A549 (cell line): ENCODE measurements at regions not wholly inside any gene's neighbourhood (a gene's known extent, or its start where the extent isn't known, plus 50 kb on each side); places are given as distances from the start of the nearest gene placed in this dataset.

Source experiments
- ATAC-seq, 2 experiments: fragments of 200-7000 bp in 1 of 2; fragments of >200 bp in 1 of 2; cut with Nextera tagmentation in 1 of 2; cut with Tn5 transposase in 1 of 2; 3 replicates each; pipeline versions ENCODE4 v1.8.0 to v1.9.1; 2018 to 2020; ENCODE audit warnings: mild to moderate bottlenecking in 1 of 2, moderate library complexity in 1 of 2
- CTCF ChIA-PET: fragments of 300-600 bp; sonication (Branson Sonifier 250); formaldehyde crosslinking; extraction: SDS; loops from one replicate; lab custom pipeline; 2021; ENCODE audit warnings: antibody characterized with exemption, inconsistent platforms; lab: Yijun Ruan, JAX
- POLR2A ChIA-PET: fragments of 350-600 bp; formaldehyde crosslinking; extraction: SDS; loops from one replicate; lab custom pipeline; 2021; ENCODE audit warnings: antibody characterized with exemption, inconsistent platforms; lab: Yijun Ruan, JAX
- DNase-seq, 2 experiments: peaks; one replicate each; pipeline versions ENCODE4 v3.0.0 to v3.0.0-alpha.2; 2011 to 2016; ENCODE audit warnings: low read depth in 1 of 2, low spot score in 1 of 2
- FAIRE-seq: peaks from 2 replicates; lab custom pipeline; 2011; peaks lifted over from hg19 to GRCh38; lab: Jason Lieb, UNC
- H3K27ac ChIP-seq, 2 experiments: fragments of >200 bp; sonication (Bioruptor Twin); formaldehyde crosslinking; 3 replicates each; pipeline ENCODE4 v1.5.1; 2016 to 2017
- H3K4me1 ChIP-seq: fragments of >200 bp; sonication (Bioruptor Twin); formaldehyde crosslinking; 3 replicates; pipeline ENCODE4 v1.6.1; 2016
- H3K4me2 ChIP-seq: fragments of >200 bp; sonication (Bioruptor Twin); formaldehyde crosslinking; 3 replicates; pipeline ENCODE4 v1.6.1; 2016
- H3K4me3 ChIP-seq: fragments of >200 bp; sonication (Bioruptor Twin); formaldehyde crosslinking; 3 replicates; pipeline ENCODE4 v1.5.1; 2016
- H3K9me3 ChIP-seq: fragments of >200 bp; sonication (Bioruptor Twin); formaldehyde crosslinking; 3 replicates; pipeline ENCODE4 v1.6.1; 2016
- BHLHE40 ChIP-seq: IDR thresholded peaks from 2 replicates; pipeline ENCODE4 v1.6.1; 2012; ENCODE audit warnings: low read depth, low read length, inconsistent platforms
- CTCF ChIP-seq: fragments of >200 bp; sonication (Bioruptor Twin); formaldehyde crosslinking; IDR thresholded peaks from 3 replicates; pipeline ENCODE4 v1.5.1; 2016
- EHF ChIP-seq: fragments of 250-450 bp; sonication (Bioruptor Pico); IDR thresholded peaks from 2 replicates; pipeline ENCODE4 v1.5.0; 2020; ENCODE audit warnings: mild to moderate bottlenecking
- ELK1 ChIP-seq: fragments of 150-350 bp; IDR thresholded peaks from 2 replicates; pipeline ENCODE4 v1.6.1; 2014; ENCODE audit warnings: low read depth, mild to moderate bottlenecking, low read length
- ESRRA ChIP-seq: fragments of 150-350 bp; IDR thresholded peaks from 2 replicates; pipeline ENCODE4 v1.6.1; 2014; ENCODE audit warnings: mild to moderate bottlenecking, low read length, borderline replicate concordance
- FOSB ChIP-seq: fragments of 250-450 bp; sonication (Bioruptor Pico); IDR thresholded peaks from 2 replicates; pipeline ENCODE4 v1.5.0; 2020; ENCODE audit warnings: mild to moderate bottlenecking, moderate library complexity
- HDAC2 ChIP-seq: fragments of 200-600 bp; sonication (generic); IDR thresholded peaks from 2 replicates; pipeline ENCODE4 v1.6.1; 2016
- HES2 ChIP-seq: fragments of >200 bp; sonication (Bioruptor Twin); formaldehyde crosslinking; IDR thresholded peaks from 2 replicates; pipeline ENCODE4 v1.6.1; 2016
- HMGXB4 ChIP-seq: fragments of 250-450 bp; sonication (Bioruptor Pico); IDR thresholded peaks from 2 replicates; pipeline ENCODE4 v1.5.0; 2021; ENCODE audit warnings: mild to moderate bottlenecking, moderate library complexity, borderline replicate concordance
- HOXA7 ChIP-seq: fragments of 250-450 bp; sonication (Bioruptor Pico); IDR thresholded peaks from 2 replicates; pipeline ENCODE4 v1.5.0; 2020; ENCODE audit warnings: mild to moderate bottlenecking, moderate library complexity
- HOXB13 ChIP-seq: fragments of 250-450 bp; sonication (Bioruptor Pico); IDR thresholded peaks from 2 replicates; pipeline ENCODE4 v1.5.0; 2020; ENCODE audit warnings: low read depth, mild to moderate bottlenecking, moderate library complexity
- JUNB ChIP-seq: fragments of >200 bp; sonication (Bioruptor Twin); formaldehyde crosslinking; IDR thresholded peaks from 2 replicates; pipeline ENCODE4 v1.6.1; 2016
- KDM1A ChIP-seq: fragments of 200-600 bp; sonication (generic); IDR thresholded peaks from 2 replicates; pipeline ENCODE4 v1.6.1; 2016; ENCODE audit warnings: low read depth, mild to moderate bottlenecking
- MAX ChIP-seq: IDR thresholded peaks from 2 replicates; pipeline ENCODE4 v1.6.1; 2012
- MAZ ChIP-seq: fragments of 150-350 bp; IDR thresholded peaks from 2 replicates; pipeline ENCODE4 v1.6.1; 2014; ENCODE audit warnings: antibody characterized with exemption, low read depth, low read length, borderline replicate concordance
- MYC ChIP-seq: IDR thresholded peaks from 2 replicates; pipeline ENCODE4 v1.6.1; 2012; ENCODE audit warnings: mild to moderate bottlenecking, inconsistent platforms, low read length, improper control_type of control experiment, borderline replicate concordance
- NR3C1 ChIP-seq: fragments of >200 bp; sonication (Bioruptor Twin); formaldehyde crosslinking; IDR thresholded peaks from 3 replicates; pipeline ENCODE4 v1.6.1; 2017
- RCOR1 ChIP-seq: fragments of 150-350 bp; IDR thresholded peaks from 2 replicates; pipeline ENCODE4 v1.6.1; 2014; ENCODE audit warnings: antibody characterized with exemption, low read length, low read depth
- REST ChIP-seq: fragments of 200-600 bp; sonication (generic); IDR thresholded peaks from 2 replicates; pipeline ENCODE4 v1.6.1; 2016; ENCODE audit warnings: antibody characterized with exemption, mild to moderate bottlenecking, moderate library complexity
- TP53 ChIP-seq: fragments of 250-450 bp; sonication (Bioruptor Pico); IDR thresholded peaks from 2 replicates; pipeline ENCODE4 v1.5.0; 2021; ENCODE audit warnings: mild to moderate bottlenecking, moderate library complexity
- USF2 ChIP-seq: fragments of 450-650 bp; IDR thresholded peaks from 2 replicates; pipeline ENCODE4 v1.6.1; 2014; ENCODE audit warnings: antibody characterized with exemption
- WGBS: methylation state at CpG from one replicate; pipeline ENCODE4 v1.1.6; 2017; ENCODE audit errors: missing lambda C conversion rate; 5-methylcytosine and 5-hydroxymethylcytosine counted together

- ChIA-PET CTCF (interaction anchor here (1.0 kb wide), 1 partner anchor 18 kb away, joined by 3 read pairs; no protein-coding TSS in a partner anchor), POLR2A (interaction anchor here (0.7 kb wide), 1 partner anchor 25 kb away, joined by 7 read pairs; no protein-coding TSS in a partner anchor)
- H3K4me1 ChIP-seq = no peaks in the 10 kb centered on the region
- no peaks in the 10 kb centered on the region for H3K9me3 ChIP-seq
- ATAC-seq = no peak
- H3K27ac ChIP-seq = no peak overlapping the region
- DNase-seq = no peak
- no peak overlapping the region for H3K4me2 ChIP-seq
- no peak for FAIRE-seq
- H3K4me3 ChIP-seq = no peak overlapping the region
- TF ChIP-seq RCOR1 (no peak), FOSB (no peak), MAZ (no peak), USF2 (no peak), ESRRA (no peak), EHF (no peak), HMGXB4 (CRISPR knock-in tag) (no peak), JUNB (no peak), HES2 (no peak), ELK1 (no peak), HDAC2 (no peak), NR3C1 (no peak), REST (no peak), HOXB13 (CRISPR knock-in tag) (no peak), MYC (no peak), TP53 (no peak), KDM1A (no peak), BHLHE40 (no peak)
Observed at GRCh38 chr12:90246688-90247087, 538.0 kb upstream of the ATP2B1 start.

- 59% methylated on average over 2 of the region's 2 CpGs for WGBS
- no peak for TF ChIP-seq HOXA7 (CRISPR knock-in tag)
- TF ChIP-seq MAX = no peak
- TF ChIP-seq CTCF = no peak
- no peak overlapping the region for H3K4me3 ChIP-seq
- POLR2A ChIA-PET = no interaction called here
- no peak for ATAC-seq
- CTCF ChIA-PET = no interaction called here
- no peaks in the 10 kb centered on the region for H3K9me3 ChIP-seq
- no peak overlapping the region for H3K27ac ChIP-seq
- H3K4me2 ChIP-seq = no peak overlapping the region
- no peaks in the 10 kb centered on the region for H3K4me1 ChIP-seq
- no peak for FAIRE-seq
- DNase-seq = no peak
Observed at GRCh38 chr12:90245391-90245790, 536.8 kb upstream of the ATP2B1 start.
